ENCODE measurements at regions not wholly inside any gene's neighbourhood (a gene's known extent, or its start where the extent isn't known, plus 50 kb on each side); places are given as distances from the start of the nearest gene placed in this dataset.
"Not testable (repeated sequence)": the region's sequence is repeated elsewhere in the genome, so short reads cannot be mapped to it uniquely, and the experiment has no call there.

DNA sequence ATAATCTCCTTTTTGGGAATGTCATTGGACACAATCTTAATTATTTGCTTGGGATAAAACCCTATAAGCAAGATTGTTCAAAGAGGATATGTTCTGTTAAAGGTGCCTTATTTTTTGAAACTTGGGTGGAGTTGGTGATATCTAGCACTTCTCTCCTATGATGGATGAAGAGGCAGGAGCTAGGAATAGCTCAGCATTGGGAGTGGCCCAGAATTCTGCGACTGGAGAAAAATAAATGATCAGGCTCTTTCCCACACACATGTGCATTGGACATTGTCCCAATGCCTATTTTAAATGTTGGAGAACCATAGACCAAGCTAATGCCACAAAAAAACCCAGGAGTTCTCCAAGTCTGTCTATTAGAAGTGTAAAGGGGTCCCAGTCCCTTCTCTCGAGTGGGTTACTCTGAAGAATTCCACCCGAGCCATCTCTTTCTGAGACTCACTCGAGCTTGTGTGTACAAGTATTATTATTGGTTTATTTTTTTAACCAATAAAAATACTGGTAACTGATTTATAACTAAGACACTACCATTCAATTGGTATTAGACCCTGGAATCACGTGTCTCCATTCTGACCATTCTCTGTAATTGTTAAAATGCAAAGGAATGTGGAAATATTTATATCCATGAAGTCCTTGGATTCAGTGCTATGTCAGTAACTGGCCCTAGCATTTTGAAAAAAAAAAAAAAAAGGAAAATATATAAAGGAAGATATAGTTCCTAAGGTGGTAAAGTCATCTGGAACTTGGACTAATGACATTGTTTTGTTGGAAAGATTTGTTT, 437.5 kb upstream of the TMEM132C start:
- DNase-seq = no peak

- DNase-seq = no peak
These were observed 436.9 kb upstream of the TMEM132C start for GRCh38 chr12:127830065-127830460.

DNA sequence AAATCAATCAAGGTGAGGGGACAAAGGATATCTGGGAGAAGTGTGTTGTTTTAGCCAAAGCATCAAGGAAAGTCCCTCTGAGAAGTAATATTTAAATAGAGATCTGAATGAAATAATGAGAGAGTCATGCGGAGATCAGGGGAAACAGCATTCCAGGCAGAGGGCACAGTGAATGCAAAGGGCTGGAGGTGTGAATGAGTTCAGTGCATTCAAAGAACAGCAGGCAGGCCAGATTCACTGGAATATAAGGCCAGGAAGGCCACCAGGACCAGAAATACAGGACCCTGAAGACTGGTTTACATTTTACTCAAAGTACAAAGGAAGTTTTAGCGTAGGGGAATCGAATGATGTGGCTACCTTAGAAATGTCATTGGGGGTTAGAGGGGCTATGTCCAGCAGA, 436.2 kb upstream of the TMEM132C start:
- DNase-seq = no peak

- DNase-seq = no peak
These were observed 434.8 kb upstream of the TMEM132C start for GRCh38 chr12:127832172-127832571.

GRCh38 chr12:127836802-127837201, 430.2 kb upstream of the TMEM132C start:
- not testable (repeated sequence) for DNase-seq

- no peak for DNase-seq
These were observed 409.3 kb upstream of the TMEM132C start for GRCh38 chr12:127857661-127858060.

GRCh38 chr12:127860536-127860935, 406.4 kb upstream of the TMEM132C start:
- DNase-seq = no peak

DNA sequence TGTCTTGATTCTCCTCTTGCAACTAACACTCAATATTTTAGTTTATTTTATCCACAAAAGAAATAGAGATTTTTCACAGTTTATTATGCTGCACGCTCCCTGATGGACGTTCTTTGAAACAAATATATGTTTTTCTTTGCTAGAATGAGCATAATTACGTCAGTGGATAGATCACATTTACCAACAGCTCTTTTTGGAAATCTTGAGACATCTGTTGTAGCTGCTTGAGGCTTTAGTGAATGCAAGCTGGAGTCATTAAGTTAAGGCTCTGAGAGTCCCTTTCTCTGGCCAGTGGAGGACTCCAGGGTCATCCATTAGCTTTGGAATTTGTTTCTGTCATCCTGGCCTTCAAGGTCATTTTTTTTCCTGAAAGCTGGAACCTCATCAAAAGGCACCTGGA, 405.6 kb upstream of the TMEM132C start:
- DNase-seq = no peak

DNA sequence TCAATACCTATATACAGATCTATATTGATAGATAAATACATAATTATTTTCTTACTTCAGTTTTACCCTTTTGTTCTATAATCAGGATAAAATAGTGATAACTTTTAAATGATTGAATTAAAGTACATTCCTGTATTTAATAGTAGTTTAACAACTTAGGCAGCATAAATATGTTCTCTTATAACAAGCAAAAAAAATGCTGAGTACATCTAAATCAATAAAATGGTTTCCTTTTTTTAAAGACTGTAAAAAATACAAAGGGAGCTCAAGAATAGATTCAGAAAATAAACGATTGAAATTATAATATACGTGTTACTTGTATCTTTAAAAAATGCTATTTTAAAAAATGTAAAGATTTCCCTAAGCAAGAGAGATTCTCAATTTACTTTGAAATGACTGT, 393.7 kb upstream of the TMEM132C start:
- no peak for DNase-seq

GRCh38 chr12:127881371-127882140, 385.4 kb upstream of the TMEM132C start:
- no peak for DNase-seq

DNA sequence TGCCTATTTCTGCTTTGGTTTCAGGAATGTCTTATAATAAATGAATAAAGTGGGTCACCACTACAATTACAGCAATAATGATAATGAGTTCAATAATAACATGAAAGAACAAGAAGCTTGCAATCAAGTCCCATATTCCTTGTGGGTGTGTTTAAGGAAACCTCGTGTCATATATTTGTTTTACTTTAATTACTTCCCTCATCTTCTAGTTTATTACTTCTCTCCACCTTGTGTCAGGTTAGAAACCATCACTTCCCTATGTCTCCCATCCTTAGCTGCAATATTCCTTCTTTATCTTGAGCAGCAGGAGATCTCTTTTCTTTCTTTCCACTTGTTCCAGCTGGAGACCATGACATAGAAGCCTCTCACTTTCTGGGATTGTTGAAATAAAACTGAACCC, 384.0 kb upstream of the TMEM132C start:
- no peak for DNase-seq

DNA sequence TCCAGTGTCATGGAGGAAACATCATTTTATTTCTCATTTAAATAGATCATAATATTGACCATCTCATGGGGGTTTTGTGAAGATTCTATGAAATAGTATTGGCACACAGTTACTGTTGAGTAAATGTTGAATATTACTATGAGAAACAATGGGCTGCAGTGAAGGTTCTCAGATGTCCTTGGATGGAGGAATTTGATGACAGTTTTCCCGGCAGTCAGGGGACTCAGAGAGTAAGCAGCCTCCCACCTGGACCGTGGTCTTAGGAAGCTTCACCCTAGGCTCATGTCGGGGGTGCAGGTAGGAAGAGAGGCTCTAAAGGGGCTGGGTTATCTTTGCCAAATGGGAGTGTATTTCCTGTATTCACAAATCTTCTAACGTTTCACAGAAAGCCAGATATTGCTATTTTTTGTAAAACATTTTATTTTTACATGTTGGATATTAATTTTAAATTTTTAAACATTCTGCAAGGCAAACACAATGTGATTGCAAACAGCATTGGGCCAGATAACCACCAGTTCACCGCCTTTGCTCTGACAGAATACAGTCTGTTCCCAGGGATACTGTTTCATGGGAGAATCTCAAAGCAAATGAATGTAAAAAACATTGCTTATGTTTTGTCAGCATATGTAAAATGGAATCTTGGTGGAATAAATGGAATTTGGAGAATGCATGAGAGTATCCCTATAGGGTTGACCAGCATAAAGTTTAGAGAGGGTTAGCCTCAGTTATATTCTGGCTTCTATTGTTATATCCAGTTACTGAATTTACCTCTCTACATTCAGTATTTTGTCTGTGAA, 380.8 kb upstream of the TMEM132C start:
- no peak for DNase-seq

DNA sequence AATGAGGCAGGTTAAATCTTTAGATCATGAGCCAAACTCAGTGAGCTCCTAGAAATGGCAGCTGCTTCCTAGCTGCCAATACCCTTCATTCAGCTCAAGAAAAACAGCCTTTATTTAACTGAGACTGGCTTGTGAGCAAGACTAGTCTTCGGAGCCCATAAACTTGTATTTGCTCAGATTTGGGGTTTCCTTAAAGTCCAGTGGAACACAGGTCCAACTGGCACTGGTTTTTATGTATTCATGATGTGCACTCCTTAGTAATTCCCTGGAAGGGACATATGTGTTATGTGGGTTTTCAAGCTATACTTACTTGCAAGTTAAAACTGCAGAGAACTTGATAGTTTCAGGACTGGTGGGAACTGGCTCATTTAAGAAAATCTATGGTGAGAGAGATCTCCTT, 380.1 kb upstream of the TMEM132C start:
- DNase-seq = no peak

DNA sequence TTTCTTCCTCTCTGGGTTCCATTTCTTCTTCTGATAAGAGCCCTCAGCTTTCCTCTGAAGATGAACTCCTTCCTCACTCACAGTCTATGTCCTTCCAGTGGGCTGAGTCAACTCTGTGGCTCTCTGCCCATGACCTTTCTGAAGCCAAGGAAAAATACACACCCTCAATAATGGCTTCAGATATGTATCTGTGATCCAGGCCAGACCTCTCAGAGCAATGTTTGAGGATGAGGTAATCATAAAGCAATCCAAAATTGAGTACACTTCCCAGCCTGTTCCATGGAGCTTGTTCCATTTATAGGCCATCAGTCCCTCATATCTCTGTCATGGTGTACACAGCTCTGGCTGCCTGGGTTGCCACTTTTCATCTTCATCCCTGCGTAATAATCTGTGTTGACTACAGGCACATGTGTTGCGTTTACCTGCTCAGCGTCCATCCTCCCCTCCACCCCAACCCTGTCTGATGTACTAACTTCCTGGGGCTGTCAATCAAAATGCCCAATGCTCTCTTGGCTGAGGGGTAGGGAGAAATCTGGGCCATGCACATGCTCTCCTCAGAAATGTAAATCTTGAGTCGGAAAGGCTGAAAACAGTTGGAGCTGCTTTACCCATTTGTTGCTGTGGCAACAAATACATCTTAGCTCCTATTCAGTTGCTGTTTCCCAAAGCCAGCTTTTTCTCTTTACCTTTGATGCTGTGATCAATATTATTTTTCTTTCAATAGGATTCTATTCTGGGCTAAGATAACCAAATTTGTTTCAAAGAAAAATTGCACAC, 377.8 kb upstream of the TMEM132C start:
- DNase-seq = no peak

DNA sequence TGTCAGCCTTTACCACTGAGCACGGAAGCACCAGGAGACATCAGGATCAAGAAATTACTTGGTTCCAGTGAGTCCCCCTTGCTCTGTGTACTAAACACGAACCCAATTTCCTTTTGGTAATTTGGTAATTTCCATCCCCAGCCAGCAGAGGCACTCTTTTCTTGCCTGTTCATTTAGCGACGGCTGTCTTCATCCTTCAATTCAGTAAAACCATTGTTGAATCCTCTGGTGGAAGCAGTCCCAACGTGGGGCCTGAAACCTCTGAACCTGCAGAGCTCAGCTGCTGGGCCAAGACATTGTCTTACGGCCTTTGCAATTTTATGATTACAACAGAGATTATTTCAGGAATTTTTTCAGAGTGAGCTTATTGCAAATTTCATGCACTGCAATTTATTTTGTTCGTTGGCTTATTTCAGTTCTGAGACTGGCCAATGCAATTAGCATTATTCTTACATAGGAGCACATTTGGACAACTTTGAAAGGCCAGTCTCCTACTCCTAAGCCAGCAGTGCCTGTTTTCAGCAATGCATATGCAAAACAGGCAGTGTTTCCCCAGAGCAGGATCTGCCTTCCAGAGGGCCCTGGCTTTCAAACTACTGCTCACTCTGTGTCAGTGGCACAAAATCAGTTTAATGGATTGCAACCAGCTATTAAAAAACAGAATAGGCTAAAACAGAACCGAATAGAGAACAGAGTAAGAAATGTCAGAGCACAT, 372.9 kb upstream of the TMEM132C start:
- no peak for DNase-seq

- no peak for DNase-seq
These were observed 370.3 kb upstream of the TMEM132C start for GRCh38 chr12:127896661-127897060.

- DNase-seq = no peak
These were observed 368.4 kb upstream of the TMEM132C start for GRCh38 chr12:127898616-127899015.

GRCh38 chr12:127899971-127900370, 367.0 kb upstream of the TMEM132C start:
- no peak for DNase-seq

- no peak for DNase-seq
These were observed 366.6 kb upstream of the TMEM132C start for GRCh38 chr12:127900386-127900785.

DNA sequence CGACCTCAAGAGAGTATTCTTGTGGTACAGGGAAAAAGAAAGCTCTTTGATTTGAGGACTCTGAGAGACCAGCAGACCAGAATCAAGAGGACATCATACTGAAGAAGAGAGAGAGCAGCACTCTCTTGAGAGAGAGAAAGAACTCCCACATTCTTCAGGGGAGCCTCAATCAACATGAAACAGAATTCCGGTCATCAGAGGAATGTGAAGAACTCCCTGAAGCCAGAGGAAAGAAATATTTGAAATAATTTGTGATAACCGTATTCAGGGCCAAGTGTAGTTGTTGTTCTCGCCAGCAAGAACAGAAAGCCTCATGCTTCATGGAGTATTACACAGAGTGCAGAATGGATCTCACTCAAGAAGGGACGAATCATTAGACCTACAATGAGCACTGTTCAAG, 363.8 kb upstream of the TMEM132C start:
- DNase-seq = no peak

DNA sequence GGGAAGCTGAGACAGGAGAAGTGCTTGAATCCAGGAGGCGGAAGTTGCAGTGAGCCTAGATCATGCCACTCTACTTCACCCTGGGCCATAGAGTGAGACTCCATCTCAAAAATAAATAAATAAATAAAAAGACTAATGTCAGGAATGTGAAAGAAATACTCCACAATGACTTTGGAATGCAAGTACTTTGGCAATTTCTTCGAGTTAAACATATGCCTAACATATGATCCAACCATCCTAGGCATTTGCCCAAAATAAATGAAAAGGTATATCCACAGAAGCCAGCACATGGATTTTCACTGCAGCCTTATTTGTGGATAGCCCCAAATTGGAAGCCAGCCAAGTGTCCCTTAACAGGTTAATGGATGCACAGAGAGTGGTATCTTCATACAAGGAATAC, 357.9 kb upstream of the TMEM132C start:
- no peak for DNase-seq

- DNase-seq = no peak
These were observed 355.7 kb upstream of the TMEM132C start for GRCh38 chr12:127911291-127911690.
